ENCODE measurements at regions not wholly inside any gene's neighbourhood (a gene's known extent, or its start where the extent isn't known, plus 50 kb on each side); places are given as distances from the start of the nearest gene placed in this dataset.

GRCh38 chr5:77948476-77948875 lies 172.3 kb upstream of the TBCA start:
- in situ Hi-C loops (cut with MboI): no loop called here
- RAD21 ChIA-PET (ENCODE audit: unreplicated experiment): interaction anchor here (1.3 kb wide), 1 partner anchor 14 kb away, joined by 3 read pairs; no protein-coding TSS in a partner anchor
- Histone ChIP-seq H4K20me1 (ENCODE audit: control insufficient read depth, insufficient read depth) (no peaks in the 10 kb centered on the region), H3K27me3 (replicated peaks in 1 of 2; ENCODE audit: control insufficient read depth in 2 of 2, insufficient read depth in 2 of 2, low read length in 1 of 2) (no peaks in the 10 kb centered on the region; a peak in 1 of 4 replicates), H3K79me2 (ENCODE audit: control insufficient read depth, insufficient read depth, low read length) (no peaks in the 10 kb centered on the region), H3K4me2 (ENCODE audit: control insufficient read depth, insufficient read depth) (no peak overlapping the region), H3K4me3 (no peak overlapping the region), H3K27ac (ENCODE audit: control insufficient read depth, insufficient read depth) (no peak overlapping the region), H3K9ac (ENCODE audit: control insufficient read depth, insufficient read depth, low read length) (no peak overlapping the region), H3K36me3 (ENCODE audit: control insufficient read depth in 2 of 2, insufficient read depth in 2 of 2, low read length in 1 of 2) (no peaks in the 10 kb centered on the region), H3K4me1 (ENCODE audit: control insufficient read depth, insufficient read depth, low read length) (no peaks in the 10 kb centered on the region), H3K9me3 (replicated peaks; ENCODE audit: control insufficient read depth, insufficient read depth, low read length) (no peaks in the 10 kb centered on the region), H2AFZ (ENCODE audit: control insufficient read depth, low read depth, low read length) (no peak overlapping the region)
- ATAC-seq: no peak
- no peak for FAIRE-seq
- POLR2A ChIA-PET: interaction anchor here (0.7 to 1.4 kb wide), 2 partner anchors 9 to 70 kb away, joined by 3 to 4 read pairs; no protein-coding TSS in a partner anchor
- intact Hi-C loops (cut with micrococcal nuclease; ENCODE audit: unreplicated experiment): no loop called here
- CTCF ChIA-PET: interaction anchor here (0.6 to 2.8 kb wide), 2 partner anchors 10 to 362 kb away, joined by 3 to 11 read pairs; no protein-coding TSS in a partner anchor
- no peak for DNase-seq (ENCODE audit: low read depth, low spot score)
- no TSS peak for BruUV-seq (replicated peaks)
- 88% methylated on average over 1 of the region's 1 CpG for WGBS (ENCODE audit: insufficient coverage, insufficient replicate concordance, low lambda C conversion rate, missing lambda C conversion rate)
- SMC1A ChIA-PET (ENCODE audit: uncharacterized antibody, unreplicated experiment): interaction anchor here (0.7 to 2.3 kb wide), 4 partner anchors 10 to 1593 kb away, joined by 3 to 19 read pairs (median 4); no protein-coding TSS in a partner anchor
- no peak for TF ChIP-seq FOXM1 (IDR thresholded peaks at IDR 0.05; ENCODE audit: low read depth, low read length)
- TF ChIP-seq CEBPB (IDR thresholded peaks at IDR 0.05; ENCODE audit: borderline replicate concordance in 1 of 2, low read depth in 2 of 2, low read length in 2 of 2): no peak
- TF ChIP-seq HDAC2 (IDR thresholded peaks at IDR 0.05): no peak
- TF ChIP-seq ZNF24 (IDR thresholded peaks at IDR 0.05): no peak
- no peak for TF ChIP-seq YBX1 (IDR thresholded peaks at IDR 0.05)
- no peak for TF ChIP-seq ZBTB11 (CRISPR knock-in tag; IDR thresholded peaks at IDR 0.05)
- TF ChIP-seq CHD2 (IDR thresholded peaks at IDR 0.05; ENCODE audit: borderline replicate concordance, low read depth, low read length): no peak
- no peak for TF ChIP-seq YY1 (IDR thresholded peaks at IDR 0.05; ENCODE audit: low read depth, low read length)
- TF ChIP-seq NBN (IDR thresholded peaks at IDR 0.05): no peak
